Ecto neural progenitor cell (in vitro differentiated cells): ENCODE measurements at regions not wholly inside any gene's neighbourhood (a gene's known extent, or its start where the extent isn't known, plus 50 kb on each side); places are given as distances from the start of the nearest gene placed in this dataset.
"Not testable (repeated sequence)": the region's sequence is repeated elsewhere in the genome, so short reads cannot be mapped to it uniquely, and the experiment has no call there.

Experiments used
- DNase-seq: peaks from one replicate; pipeline ENCODE4 v3.0.0-alpha.2; 2018; ENCODE audit warnings: low spot score

DNA sequence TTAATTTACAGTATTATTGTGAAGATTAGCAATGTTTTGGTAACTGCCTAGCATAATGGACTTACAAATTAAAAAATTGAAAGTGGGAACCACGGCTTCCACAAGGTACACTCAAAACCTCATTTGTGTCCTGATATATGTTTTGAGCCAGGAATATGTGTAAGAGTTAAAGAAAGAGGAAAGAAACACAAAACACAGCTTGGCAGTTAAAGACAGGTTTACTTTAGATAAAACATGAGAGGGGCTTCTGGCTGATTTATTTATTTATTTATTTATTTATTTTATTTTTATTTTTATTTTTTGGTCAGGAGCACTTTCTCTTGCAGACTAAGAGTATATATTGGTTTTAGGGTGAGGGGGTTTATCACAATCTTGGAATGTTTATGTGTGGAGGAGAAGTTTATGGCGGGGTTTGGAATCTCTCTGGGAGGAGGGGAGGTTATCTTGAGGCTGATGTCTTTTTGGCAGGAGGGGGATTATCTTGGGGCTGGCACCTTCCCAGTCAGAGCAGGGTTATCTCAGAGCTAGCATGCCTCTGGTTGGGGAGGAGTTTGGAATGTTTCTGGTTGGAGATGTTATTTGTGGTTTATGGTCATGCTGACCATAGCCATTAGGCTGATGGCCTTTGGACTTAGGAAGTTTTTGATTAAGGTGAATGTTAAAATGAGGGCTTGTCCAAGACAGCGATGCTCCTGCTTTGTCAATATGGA is 436.7 kb downstream of the DAD1 start:
- no peak for DNase-seq

DNA sequence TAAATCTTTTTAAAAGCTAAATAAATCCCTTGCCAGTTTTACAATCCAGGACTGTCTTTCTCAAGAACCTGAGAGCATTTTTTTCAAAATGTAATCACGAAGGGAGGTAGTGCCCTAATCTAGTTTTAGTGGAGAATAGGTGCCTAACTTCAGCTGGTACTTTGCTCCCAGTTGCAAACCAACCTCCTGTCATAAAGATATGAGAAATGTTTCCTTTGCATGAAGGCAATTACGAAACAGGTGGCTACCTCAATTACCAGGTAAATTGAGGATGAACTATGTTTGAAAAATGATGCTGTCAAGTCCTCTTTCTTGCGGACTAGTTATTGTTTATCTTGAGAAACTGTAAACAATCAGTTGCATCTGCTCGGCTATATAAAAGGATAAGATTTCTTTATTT is 437.9 kb downstream of the DAD1 start:
- no peak for DNase-seq

GRCh38 chr14:22149058-22149457 is 440.0 kb downstream of the DAD1 start:
- no peak for DNase-seq

DNA sequence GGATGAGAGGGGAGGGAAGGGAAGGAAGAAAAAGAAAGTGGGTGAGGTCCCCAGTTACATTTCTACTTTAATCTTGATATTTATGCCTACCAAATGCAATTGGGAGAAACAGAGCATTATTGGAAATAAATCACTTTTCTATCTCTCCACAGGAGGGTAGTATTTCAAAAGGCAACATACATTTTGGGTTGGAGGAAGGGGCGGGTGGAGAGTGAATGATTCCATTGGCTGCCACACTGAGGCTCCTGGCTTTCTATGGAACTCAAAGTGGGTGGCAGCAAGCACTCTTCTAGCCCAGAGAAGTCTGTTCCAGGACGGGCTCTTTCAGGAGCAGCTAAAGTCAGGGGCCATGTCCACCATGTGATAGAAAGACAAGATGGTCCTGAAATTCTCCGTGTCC is 441.3 kb downstream of the DAD1 start:
- DNase-seq: no peak

GRCh38 chr14:22143363-22143762 is 445.7 kb downstream of the DAD1 start:
- DNase-seq: no peak

DNA sequence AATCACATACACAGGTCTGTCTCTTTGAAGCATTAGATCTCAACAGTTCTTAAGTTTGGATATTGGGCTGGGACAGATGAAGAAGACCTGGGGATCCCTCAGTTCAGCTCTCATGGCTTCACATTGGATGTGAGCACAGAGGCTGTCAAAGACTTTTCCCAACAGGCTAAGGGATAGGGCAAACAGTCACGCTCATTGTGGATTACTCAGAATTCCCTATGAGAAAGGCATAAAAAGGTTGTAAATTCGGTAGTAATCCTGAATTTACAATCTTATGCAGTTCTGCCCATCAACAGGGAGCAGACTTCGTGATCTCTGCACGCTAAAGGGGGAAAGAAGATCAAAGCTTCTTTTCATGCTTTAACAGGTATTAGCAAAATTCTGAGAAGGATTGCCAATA is 448.4 kb downstream of the DAD1 start:
- no peak for DNase-seq

GRCh38 chr14:22131749-22132476 is 457.1 kb downstream of the DAD1 start:
- DNase-seq: no peak

GRCh38 chr14:22124073-22124613 is 450.5 kb upstream of the OR4E1 start:
- no peak for DNase-seq

DNA sequence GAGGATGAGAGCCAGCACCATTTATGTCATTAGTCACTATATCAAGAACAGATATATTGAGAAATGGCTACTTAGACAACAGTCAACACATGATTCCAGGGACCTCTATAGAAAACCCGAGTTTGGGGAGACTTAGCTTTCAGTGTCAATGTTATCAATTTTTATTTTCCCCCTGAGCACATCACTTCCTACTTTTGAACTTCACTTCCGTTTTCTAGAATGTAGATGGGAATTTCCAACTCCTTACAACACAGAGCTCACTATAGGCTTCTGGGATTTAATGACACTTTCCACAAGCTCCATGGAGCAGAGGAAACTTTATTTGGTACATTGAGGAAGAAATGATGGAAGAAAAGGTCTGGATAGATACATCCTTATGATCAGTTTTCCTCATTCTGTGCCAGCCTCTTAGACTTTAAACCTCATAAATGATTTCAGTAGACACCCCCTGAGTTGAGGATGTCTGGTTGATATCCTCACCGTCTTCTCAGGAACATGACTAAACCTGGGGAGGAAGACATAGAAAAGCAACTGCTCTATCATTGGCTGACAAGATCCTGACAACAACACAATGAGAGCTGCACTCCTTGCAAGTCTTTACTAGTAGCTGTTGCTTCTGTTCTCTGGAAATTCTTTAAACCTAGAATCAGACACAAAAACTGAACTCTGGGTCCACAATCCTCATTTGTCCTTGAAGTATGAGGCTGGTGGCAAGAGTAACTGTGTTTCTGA is 449.4 kb upstream of the OR4E1 start:
- DNase-seq: no peak

- no peak for DNase-seq
Measured at GRCh38 chr14:22122227-22122818, 448.7 kb upstream of the OR4E1 start.

- DNase-seq: no peak
Measured at GRCh38 chr14:22118899-22119477, 445.4 kb upstream of the OR4E1 start.

DNA sequence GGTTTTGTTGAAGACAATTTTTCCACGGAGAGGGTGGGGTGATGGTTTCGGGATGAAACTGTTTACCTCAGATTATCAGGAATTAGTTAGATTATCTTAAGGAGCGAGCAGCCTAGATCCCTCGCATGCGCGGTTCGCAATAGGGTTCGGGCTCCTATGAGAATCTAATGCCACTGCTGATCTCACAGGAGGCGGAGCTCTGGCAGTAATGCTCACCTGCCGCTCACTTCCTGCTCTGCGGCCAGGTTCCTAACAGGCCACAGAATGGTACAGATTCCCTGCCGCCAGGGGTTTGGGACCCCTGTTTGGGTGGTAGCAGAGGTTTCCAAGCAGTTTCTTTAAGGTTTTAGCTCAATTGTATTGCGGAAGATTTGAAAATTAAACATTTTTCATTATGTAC is 439.8 kb upstream of the OR4E1 start:
- DNase-seq: no peak

DNA sequence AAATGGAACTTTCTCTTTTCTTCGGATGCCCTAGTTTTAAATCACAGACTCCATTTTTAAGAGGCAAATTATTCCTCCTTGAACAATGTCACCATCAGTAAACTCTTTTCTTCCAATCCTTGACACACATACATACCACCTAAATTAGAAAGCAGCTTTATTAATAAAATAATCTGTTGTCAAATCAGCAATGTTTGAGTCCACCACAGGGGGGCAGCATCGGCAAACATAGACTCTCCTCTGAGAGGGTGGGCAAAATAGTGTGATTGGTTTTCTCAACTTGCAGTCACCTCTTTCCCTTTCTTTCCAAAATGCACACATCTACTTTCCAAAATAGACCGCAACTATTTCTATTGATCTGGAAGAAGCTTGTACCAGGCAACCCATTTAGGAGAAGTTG is 438.4 kb upstream of the OR4E1 start:
- no peak for DNase-seq

- DNase-seq: no peak
Measured at GRCh38 chr14:22107753-22108152, 434.1 kb upstream of the OR4E1 start.

- no peak for DNase-seq
Measured at GRCh38 chr14:22106700-22107697, 433.4 kb upstream of the OR4E1 start.

GRCh38 chr14:22105624-22106006 is 432.0 kb upstream of the OR4E1 start:
- no peak for DNase-seq

- no peak for DNase-seq
Measured at GRCh38 chr14:22105006-22105623, 431.5 kb upstream of the OR4E1 start.

- not testable (repeated sequence) for DNase-seq
Measured at GRCh38 chr14:22100764-22101120, 427.1 kb upstream of the OR4E1 start.

DNA sequence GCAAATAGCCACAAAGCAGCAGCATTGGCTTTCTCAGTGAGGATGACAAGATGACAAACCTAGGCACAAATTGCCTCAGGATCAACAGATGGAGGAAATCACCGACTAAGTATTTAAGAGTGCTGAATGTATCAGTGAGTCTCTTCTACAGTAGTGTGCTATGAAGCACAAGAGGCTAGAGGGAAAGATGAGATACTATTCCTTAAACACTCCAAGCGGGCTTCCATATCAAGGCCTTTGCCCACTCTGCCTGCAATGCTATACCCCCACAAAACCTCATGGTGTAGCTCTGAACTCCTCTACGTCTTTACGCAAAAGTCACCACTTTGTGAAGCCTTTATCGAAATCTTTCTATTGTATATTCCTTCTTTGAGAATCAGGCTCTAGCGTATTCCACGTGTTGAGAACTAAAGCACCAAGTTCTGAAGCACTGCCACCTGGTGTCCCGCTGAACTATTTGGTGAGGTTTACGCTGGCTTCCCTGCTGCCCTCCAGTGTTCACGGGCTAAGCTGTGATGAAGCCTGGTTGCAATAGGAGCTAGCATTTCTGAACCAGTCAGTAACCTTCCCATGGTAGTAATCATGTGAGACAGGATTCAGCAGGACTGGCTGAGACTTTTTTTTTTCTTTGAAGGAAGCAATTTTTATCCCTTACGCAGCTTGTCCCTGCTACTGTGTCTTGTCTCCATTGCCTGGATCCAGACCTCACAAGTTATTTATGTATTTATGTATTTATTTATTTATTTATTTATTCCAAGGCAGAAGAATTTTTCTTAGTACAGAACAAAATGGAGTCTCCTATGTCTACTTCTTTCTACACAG is 426.5 kb upstream of the OR4E1 start:
- DNase-seq: peak; percentile 76

GRCh38 chr14:22098435-22098834 is 424.8 kb upstream of the OR4E1 start:
- no peak for DNase-seq
